Lower leg skin (tissue), 4 donors: ENCODE measurements at regions not wholly inside any gene's neighbourhood (a gene's known extent, or its start where the extent isn't known, plus 50 kb on each side); places are given as distances from the start of the nearest gene placed in this dataset.

Experiments
- DNase-seq, 2 donors: peaks; one replicate each; pipeline ENCODE4 v3.0.0-alpha.2; 2019; ENCODE audit warnings: low spot score in 2 of 2
- H3K4me3 ChIP-seq: fragments of 200-600 bp; sonication (generic); 2 replicates; pipeline ENCODE4 v1.5.1; 2017; ENCODE audit warnings: mild to moderate bottlenecking, low read depth; ENCODE audit not compliant: poor library complexity, severe bottlenecking
- POLR2A ChIP-seq, 2 donors: fragments of 450-650 bp; IDR thresholded peaks; one replicate each; pipeline ENCODE4 v1.6.1; 2016 to 2017; ENCODE audit warnings: antibody characterized with exemption in 2 of 2, mild to moderate bottlenecking in 1 of 2, moderate library complexity in 1 of 2
- WGBS, 2 donors: methylation state at CpG; one replicate each; pipeline ENCODE4 v1.1.5; 2018; 5-methylcytosine and 5-hydroxymethylcytosine counted together
- intact Hi-C: fragments of 100-400 bp; cut with DNase I; formaldehyde crosslinking; loops from one replicate; pipeline ENCODE4 v1.15.0; 2023; ENCODE audit warnings: low total_unique reads
- TF ChIP-seq, protein P1 (sequence below), 3 donors: fragments of 450-650 bp; IDR thresholded peaks; one replicate each; pipeline ENCODE4 v1.5.1; 2016; ENCODE audit warnings: antibody characterized with exemption in 3 of 3, mild to moderate bottlenecking in 3 of 3, moderate library complexity in 2 of 3

DNA sequence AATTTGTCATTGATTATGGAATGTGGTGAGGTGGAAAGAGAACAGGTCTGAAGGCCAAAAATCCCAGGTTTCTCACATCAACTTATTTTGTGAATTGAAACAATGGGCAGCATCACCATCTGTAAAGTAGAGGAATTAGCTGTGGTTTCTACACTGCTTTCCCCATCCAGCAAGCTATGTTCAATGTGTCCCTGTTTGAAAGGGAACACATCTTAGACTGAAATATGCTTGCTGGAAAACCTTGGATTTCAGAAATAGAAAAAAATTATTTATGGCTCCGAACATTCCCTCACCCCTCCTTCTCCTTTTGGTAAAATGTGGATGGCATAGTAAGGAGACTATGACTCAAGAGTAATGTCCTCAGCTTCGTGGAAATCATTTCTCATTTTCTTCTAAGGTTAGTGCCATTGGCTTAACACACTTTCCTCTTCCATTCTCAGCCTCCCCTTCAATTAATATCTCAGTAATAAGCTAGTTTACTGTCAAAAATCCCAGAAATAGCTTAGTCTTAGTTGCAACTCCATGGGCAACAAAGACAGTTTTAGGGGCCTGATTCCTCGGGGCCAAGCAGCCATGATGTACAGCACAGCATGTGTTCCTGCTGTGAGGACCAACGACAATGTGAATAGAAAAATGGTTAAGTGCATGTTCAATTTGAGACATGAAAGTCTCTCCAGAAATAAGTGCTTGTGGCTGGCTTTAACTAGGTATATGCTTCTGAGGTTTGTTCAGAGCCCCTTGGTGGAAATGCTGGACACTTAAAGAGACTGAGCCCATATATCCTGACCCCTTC lies 205.8 kb upstream of the SLC38A2 start:
- intact Hi-C loops: no loop called here
- no peak for DNase-seq
- whole genome bisulfite sequencing, 2 donors: 65 to 67% methylated on average over 4 of the region's 4 CpGs
- TF ChIP-seq, protein P1, sequence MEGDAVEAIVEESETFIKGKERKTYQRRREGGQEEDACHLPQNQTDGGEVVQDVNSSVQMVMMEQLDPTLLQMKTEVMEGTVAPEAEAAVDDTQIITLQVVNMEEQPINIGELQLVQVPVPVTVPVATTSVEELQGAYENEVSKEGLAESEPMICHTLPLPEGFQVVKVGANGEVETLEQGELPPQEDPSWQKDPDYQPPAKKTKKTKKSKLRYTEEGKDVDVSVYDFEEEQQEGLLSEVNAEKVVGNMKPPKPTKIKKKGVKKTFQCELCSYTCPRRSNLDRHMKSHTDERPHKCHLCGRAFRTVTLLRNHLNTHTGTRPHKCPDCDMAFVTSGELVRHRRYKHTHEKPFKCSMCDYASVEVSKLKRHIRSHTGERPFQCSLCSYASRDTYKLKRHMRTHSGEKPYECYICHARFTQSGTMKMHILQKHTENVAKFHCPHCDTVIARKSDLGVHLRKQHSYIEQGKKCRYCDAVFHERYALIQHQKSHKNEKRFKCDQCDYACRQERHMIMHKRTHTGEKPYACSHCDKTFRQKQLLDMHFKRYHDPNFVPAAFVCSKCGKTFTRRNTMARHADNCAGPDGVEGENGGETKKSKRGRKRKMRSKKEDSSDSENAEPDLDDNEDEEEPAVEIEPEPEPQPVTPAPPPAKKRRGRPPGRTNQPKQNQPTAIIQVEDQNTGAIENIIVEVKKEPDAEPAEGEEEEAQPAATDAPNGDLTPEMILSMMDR (IDR thresholded peaks at IDR 0.05): no peak
- TF ChIP-seq POLR2A (IDR thresholded peaks at IDR 0.05): no peak
- H3K4me3 ChIP-seq: no peak overlapping the region

DNA sequence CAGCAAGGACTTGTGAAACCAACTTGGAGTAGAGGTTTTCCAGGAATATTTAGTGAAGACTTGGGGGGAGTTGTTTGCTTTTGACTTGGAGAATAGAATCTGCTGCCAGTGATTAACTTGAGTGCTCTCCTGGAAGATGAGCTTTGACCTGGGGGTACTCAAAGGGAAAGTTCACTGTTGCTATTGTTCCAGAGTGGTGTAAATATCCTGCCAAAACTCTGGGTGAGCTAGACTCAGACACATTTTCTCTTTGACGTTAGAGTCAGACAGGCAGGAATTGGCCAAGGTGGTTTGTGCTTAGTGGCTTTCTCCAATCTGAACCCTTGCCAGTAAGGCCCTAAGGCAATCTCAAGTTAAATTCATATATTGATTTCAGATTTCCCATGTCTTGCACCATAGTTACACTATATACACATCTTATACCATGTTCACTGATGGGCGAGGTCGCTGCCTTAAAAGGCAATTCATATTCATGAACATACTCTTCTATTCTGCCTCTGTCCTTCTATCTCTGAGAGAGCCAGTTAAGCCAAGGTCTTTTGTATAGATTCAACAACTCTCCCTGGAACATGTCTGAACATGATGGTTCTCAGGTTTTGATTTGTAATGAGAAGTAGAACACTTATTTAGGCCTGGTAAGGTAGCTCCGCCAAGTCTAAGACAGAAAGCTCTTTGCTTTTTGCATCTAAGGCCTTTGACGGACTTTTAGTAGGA lies 204.6 kb upstream of the SLC38A2 start:
- WGBS, 2 donors: 47 to 54% methylated on average over 5 of the region's 5 CpGs
- intact Hi-C loops: no loop called here
- no peak for DNase-seq
- no peak overlapping the region for H3K4me3 ChIP-seq
- TF ChIP-seq, protein P1 (IDR thresholded peaks at IDR 0.05): no peak
- no peak for TF ChIP-seq POLR2A (IDR thresholded peaks at IDR 0.05)

DNA sequence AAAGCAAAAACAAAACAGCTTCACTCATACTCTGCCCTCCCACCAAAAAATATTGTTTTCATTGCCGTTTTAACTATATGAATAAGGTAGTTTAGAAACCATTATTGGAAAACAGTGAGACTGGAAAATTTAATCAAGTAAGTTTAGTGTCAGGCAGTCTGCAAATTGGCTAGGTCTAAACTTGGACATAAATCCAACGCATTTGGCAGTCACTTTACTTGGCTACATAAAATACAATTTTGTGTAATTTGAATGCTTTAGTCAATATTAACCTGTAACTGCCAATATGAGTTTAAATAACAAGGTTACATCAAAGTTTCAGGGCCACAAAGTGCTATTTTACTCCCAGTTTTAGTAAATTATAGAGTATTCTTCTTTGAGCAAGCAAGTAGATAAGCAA lies 202.3 kb upstream of the SLC38A2 start:
- no peak for DNase-seq
- no peak for TF ChIP-seq POLR2A (IDR thresholded peaks at IDR 0.05)
- TF ChIP-seq, protein P1 (IDR thresholded peaks at IDR 0.05): no peak
- WGBS, 2 donors: 21 to 31% methylated on average over 2 of the region's 2 CpGs
- intact Hi-C loops: no loop called here
- H3K4me3 ChIP-seq: no peak overlapping the region

DNA sequence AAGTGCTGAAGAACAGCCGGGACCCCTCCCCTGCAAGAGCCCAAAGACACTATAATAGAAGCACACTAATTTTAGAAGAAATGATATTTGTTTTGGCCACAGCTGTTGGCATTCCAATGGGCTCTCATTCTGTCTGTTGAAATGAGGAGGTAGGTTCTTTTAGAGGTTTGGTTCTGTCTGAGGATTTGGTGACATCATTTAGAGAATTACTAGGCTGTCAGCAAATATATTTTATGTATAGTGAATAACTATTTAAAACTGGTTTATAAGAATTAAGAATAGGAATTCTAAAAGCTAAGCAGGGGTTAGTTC lies 200.7 kb upstream of the SLC38A2 start:
- no peak overlapping the region for H3K4me3 ChIP-seq
- WGBS, 2 donors: 50 to 66% methylated on average over 1 of the region's 1 CpG
- TF ChIP-seq, protein P1 (IDR thresholded peaks at IDR 0.05): no peak
- TF ChIP-seq POLR2A (IDR thresholded peaks at IDR 0.05): no peak
- no peak for DNase-seq
- intact Hi-C loops: no loop called here

DNA sequence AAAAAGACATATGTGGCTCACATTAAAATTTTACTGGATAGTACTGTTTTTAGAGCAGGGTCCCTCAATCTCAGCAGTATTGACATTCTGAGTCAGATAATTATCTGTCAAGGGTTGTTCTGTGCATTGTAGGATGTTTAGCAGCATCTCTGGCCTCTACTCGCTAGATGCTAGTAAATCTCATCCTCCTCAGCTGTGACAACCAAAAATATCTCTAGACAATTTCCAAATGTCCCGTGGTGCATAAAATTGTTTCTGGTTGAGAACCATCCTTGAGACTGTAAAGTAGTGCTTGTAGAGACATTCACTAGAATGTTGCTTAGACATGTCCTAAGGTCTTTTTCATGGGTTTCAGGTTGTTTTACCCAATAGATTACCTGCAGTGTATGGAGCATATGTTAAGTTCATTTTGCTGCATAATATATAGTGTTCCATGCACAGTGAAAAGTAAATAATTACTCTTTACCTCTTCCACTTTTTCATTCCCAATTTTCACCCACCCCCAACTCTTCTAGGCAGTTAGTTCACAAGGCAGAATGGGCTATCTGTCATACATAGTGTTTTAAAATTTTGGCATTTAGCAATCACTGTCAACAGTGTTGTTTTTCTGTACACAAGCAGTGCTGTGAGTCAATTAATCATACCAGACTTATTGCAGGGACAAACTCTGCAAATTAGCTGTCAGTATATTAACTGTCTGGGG lies 200.2 kb upstream of the SLC38A2 start:
- TF ChIP-seq POLR2A (IDR thresholded peaks at IDR 0.05): no peak
- TF ChIP-seq, protein P1 (IDR thresholded peaks at IDR 0.05): no peak
- H3K4me3 ChIP-seq: no peak overlapping the region
- no peak for DNase-seq
- 58 to 60% methylated on average over 2 of the region's 2 CpGs for WGBS, 2 donors
- intact Hi-C loops: no loop called here
